SK-N-MC (cell line): ENCODE measurements at regions not wholly inside any gene's neighbourhood (a gene's known extent, or its start where the extent isn't known, plus 50 kb on each side); places are given as distances from the start of the nearest gene placed in this dataset.
A peak's percentile ranks its signal among the peaks of the same experiment; 100 is the strongest.

Experiments
- DNase-seq: peaks from one replicate; pipeline ENCODE4 v3.0.0-alpha.2; 2011; ENCODE audit warnings: low read depth, low spot score
- H3K27ac ChIP-seq: fragments of 200-600 bp; sonication (generic); 2 replicates; pipeline ENCODE4 v1.5.1; 2016; ENCODE audit warnings: mixed run types
- H3K36me3 ChIP-seq: fragments of 200-600 bp; sonication (generic); 2 replicates; pipeline ENCODE4 v1.6.1; 2017; ENCODE audit warnings: antibody characterized with exemption, low read length, mixed read lengths; ENCODE audit not compliant: insufficient read depth
- H3K4me3 ChIP-seq: fragments of 200-600 bp; sonication (generic); 2 replicates; pipeline ENCODE4 v1.5.1; 2016
- H3K9ac ChIP-seq: fragments of 200-600 bp; sonication (generic); 2 replicates; pipeline ENCODE4 v1.8.0; 2017; ENCODE audit warnings: mixed run types, mixed read lengths; ENCODE audit not compliant: insufficient read length
- H3K9me3 ChIP-seq: fragments of 200-600 bp; sonication (generic); 2 replicates; pipeline ENCODE4 v1.6.1; 2017; ENCODE audit warnings: low read depth, mild to moderate bottlenecking, antibody characterized with exemption, low read length, moderate library complexity, mixed read lengths
- EZH2 ChIP-seq: fragments of 200-600 bp; sonication (generic); IDR thresholded peaks from one replicate; pipeline ENCODE4 v1.6.1; 2017; ENCODE audit warnings: antibody characterized with exemption
- FOXP2 ChIP-seq: optimal IDR thresholded peaks from 2 replicates; pipeline ENCODE3; 2011; ENCODE audit warnings: mild to moderate bottlenecking, moderate library complexity; ENCODE audit not compliant: insufficient read depth; ENCODE audit errors: extremely low read length, control extremely low read depth
- POLR2AphosphoS5 ChIP-seq: IDR thresholded peaks from 2 replicates; pipeline ENCODE4 v1.6.1; 2012; ENCODE audit warnings: mild to moderate bottlenecking, low read depth, low read length, borderline replicate concordance

DNA sequence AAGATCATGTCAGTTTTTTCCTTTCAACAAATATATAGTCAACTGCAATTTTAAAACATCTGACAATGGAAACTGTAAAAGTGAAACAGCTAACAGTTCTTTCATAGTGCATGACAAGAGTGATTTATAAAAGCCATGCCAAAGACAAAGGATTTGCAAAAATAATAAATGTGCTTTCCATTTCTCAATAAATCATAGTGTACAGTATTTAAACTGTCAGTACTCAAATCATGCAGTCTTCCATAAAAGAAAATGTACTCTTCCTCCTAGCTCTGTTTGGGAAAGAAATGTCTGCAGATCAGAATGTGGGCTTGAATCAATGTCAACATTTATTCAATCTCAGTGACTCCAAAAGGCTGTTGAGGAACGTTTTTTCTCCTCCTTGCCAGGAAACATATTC lies 131.7 kb upstream of the PDE1A start:
- Histone ChIP-seq H3K36me3 (no peaks in the 10 kb centered on the region), H3K9me3 (no peaks in the 10 kb centered on the region), H3K27ac (no peak overlapping the region), H3K9ac (no peak overlapping the region), H3K4me3 (no peak overlapping the region)
- DNase-seq = no peak
- no peak for TF ChIP-seq POLR2AphosphoS5
- TF ChIP-seq FOXP2 = no peak
- no peak for TF ChIP-seq EZH2

DNA sequence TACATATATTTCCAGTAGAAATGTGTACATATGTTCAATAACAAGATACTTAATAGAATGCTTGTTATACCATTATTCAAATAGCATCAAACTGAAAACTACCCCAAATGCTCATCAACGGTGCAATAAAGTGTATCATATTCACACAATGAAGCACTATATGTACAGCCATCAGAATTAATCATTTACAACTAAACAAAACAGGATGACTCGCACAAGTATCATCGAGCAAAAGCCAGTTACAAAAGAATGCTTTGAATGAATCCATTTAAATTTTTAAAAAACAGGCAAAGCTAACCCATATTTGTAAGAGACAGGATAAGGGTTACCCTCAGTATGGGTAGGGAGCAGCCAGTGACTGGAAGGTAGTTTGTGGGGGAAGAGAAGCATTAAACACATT lies 132.8 kb upstream of the PDE1A start:
- Histone ChIP-seq H3K36me3 (no peaks in the 10 kb centered on the region), H3K9ac (no peak overlapping the region), H3K4me3 (no peak overlapping the region), H3K27ac (no peak overlapping the region), H3K9me3 (no peaks in the 10 kb centered on the region)
- TF ChIP-seq POLR2AphosphoS5 (no peak), FOXP2 (no peak)
- DNase-seq = no peak

GRCh38 chr2:182565911-182566567 lies 139.2 kb upstream of the PDE1A start:
- TF ChIP-seq POLR2AphosphoS5 (no peak), EZH2 (no peak), FOXP2 (no peak)
- H3K36me3 ChIP-seq = no peaks in the 10 kb centered on the region
- no peak overlapping the region for H3K27ac ChIP-seq
- no peak overlapping the region for H3K9ac ChIP-seq
- H3K4me3 ChIP-seq = no peak overlapping the region
- DNase-seq = no peak
- H3K9me3 ChIP-seq = no peaks in the 10 kb centered on the region

GRCh38 chr2:182573553-182573952 lies 142.5 kb upstream of the DNAJC10 start:
- TF ChIP-seq FOXP2 (no peak), POLR2AphosphoS5 (no peak), EZH2 (no peak)
- no peak for DNase-seq
- H3K36me3 ChIP-seq = no peaks in the 10 kb centered on the region
- H3K27ac ChIP-seq = no peak overlapping the region
- no peak overlapping the region for H3K9ac ChIP-seq
- no peaks in the 10 kb centered on the region for H3K9me3 ChIP-seq
- no peak overlapping the region for H3K4me3 ChIP-seq

GRCh38 chr2:182577816-182578215 lies 138.2 kb upstream of the DNAJC10 start:
- no peaks in the 10 kb centered on the region for H3K36me3 ChIP-seq
- DNase-seq = peak; percentile 81
- no peak overlapping the region for H3K4me3 ChIP-seq
- no peak for TF ChIP-seq FOXP2
- TF ChIP-seq POLR2AphosphoS5 = peak; percentile 68; the same call in 1 of the 2 replicates
- H3K9me3 ChIP-seq = no peaks in the 10 kb centered on the region
- H3K27ac ChIP-seq = peak overlapping the region; percentile 85
- H3K9ac ChIP-seq = no peak overlapping the region

DNA sequence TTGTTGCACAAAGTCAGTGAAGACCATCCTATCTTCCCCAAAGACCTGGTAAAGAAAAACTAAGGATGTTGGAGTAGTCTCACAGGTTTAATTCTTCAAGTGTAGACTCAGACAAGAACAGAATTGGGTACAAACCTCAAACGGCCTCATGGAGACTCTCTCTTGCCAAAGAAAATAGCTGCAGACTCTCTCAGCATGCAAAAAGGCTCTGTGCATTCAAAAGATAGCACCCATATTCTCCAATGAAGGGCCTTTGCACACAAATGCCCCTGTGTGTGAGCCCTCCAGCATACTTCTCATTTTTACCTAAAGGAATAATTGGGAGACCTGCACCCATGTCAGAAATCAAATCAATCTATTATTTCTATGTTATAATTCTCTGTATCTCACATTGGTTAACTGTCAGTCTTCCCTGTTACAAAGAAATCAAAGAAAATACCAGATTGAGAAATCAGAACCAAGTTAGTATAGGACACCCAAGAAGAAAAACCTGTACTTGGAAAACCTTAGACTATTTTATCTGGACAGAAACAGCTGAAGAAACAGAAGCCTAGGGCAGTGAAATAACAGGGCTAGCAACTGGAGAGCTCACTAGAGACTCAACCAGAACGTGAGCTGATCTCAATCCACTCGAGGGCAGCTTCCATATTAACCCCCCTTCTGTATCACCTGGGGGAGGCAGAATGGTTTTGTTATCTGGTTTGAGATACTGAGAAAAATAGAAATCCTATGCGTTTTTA lies 134.7 kb upstream of the DNAJC10 start:
- H3K9me3 ChIP-seq = no peaks in the 10 kb centered on the region
- no peaks in the 10 kb centered on the region for H3K36me3 ChIP-seq
- no peak for DNase-seq
- H3K9ac ChIP-seq = no peak overlapping the region
- TF ChIP-seq FOXP2 (no peak), EZH2 (no peak), POLR2AphosphoS5 (no peak)
- H3K27ac ChIP-seq = no peak overlapping the region
- no peak overlapping the region for H3K4me3 ChIP-seq

DNA sequence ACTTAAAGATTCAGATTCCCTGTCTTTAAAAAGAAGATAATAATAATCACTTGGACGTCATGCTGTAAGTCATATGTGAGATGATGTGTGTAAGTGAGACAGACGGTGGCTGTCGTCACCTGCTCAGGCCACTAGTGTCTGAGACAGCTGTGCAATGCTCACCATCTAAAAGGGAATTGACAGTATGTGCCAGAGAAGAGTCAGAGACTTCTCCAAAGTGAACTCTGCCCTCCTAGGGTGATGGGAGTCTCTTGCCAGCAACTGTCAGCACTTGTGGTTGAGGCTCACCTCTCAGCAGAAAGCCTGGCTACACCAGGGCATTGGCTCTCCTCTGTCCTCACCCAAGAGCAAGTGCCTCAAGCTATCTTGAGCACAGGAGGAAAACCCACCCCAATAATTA lies 131.6 kb upstream of the DNAJC10 start:
- Histone ChIP-seq H3K9ac (no peak overlapping the region), H3K27ac (0 out of 2 replicates have a peak overlapping the region, but pooled peaks have one; percentile 3), H3K36me3 (no peaks in the 10 kb centered on the region), H3K9me3 (no peaks in the 10 kb centered on the region), H3K4me3 (no peak overlapping the region)
- TF ChIP-seq EZH2 = no peak
- DNase-seq = no peak

DNA sequence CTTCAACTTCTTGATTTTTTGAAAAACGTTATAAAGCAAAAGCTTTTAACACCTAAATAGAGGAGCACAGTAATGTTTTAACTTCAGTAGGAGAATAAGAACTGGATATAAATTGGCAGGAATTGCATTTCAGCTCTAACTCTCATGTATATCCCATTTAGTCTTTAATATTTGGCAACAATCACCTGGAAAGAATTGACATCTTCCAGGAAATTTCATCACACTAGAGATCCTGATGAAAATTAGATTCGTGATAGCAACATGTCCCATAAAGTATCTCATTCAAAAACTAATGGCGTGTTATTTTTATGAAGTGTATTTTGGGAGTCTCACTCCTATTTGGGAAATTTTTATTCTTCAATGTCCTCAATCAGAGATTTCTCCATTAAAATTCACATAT lies 131.1 kb upstream of the DNAJC10 start:
- Histone ChIP-seq H3K27ac (0 out of 2 replicates have a peak overlapping the region, but pooled peaks have one; percentile 3), H3K9ac (no peak overlapping the region), H3K9me3 (no peaks in the 10 kb centered on the region), H3K36me3 (no peaks in the 10 kb centered on the region), H3K4me3 (no peak overlapping the region)
- DNase-seq = no peak
- no peak for TF ChIP-seq POLR2AphosphoS5
- no peak for TF ChIP-seq EZH2
- TF ChIP-seq FOXP2 = no peak

GRCh38 chr2:182585430-182585829 lies 130.6 kb upstream of the DNAJC10 start:
- Histone ChIP-seq H3K36me3 (no peaks in the 10 kb centered on the region), H3K27ac (0 out of 2 replicates have a peak overlapping the region, but pooled peaks have one; percentile 3), H3K4me3 (no peak overlapping the region), H3K9me3 (no peaks in the 10 kb centered on the region), H3K9ac (no peak overlapping the region)
- no peak for TF ChIP-seq EZH2
- no peak for TF ChIP-seq POLR2AphosphoS5
- no peak for TF ChIP-seq FOXP2
- DNase-seq = no peak
